COR-L47 (cell line): ENCODE measurements at regions not wholly inside any gene's neighbourhood (a gene's known extent, or its start where the extent isn't known, plus 50 kb on each side); places are given as distances from the start of the nearest gene placed in this dataset.
A peak's percentile ranks its signal among the peaks of the same experiment; 100 is the strongest.
"Not testable (repeated sequence)": the region's sequence is repeated elsewhere in the genome, so short reads cannot be mapped to it uniquely, and the experiment has no call there.

ENCODE experiments used
- DNase-seq: peaks from one replicate; lab custom pipeline; 2025; lab: John Stamatoyannopoulos, UW

GRCh38 chr3:34646911-34647460 lies 848.6 kb downstream of the PDCD6IP start:
- no peak for DNase-seq

GRCh38 chr3:34650131-34650530 lies 851.7 kb downstream of the PDCD6IP start:
- DNase-seq: no peak

GRCh38 chr3:34668915-34669314 lies 870.5 kb downstream of the PDCD6IP start:
- DNase-seq: no peak

- DNase-seq: no peak
These were observed 871.1 kb downstream of the PDCD6IP start for GRCh38 chr3:34669490-34669889.

- DNase-seq: no peak
These were observed 877.1 kb downstream of the PDCD6IP start for GRCh38 chr3:34675383-34676120.

- no peak for DNase-seq
These were observed 878.0 kb downstream of the PDCD6IP start for GRCh38 chr3:34676436-34676835.

- DNase-seq: no peak
These were observed 880.1 kb downstream of the PDCD6IP start for GRCh38 chr3:34678575-34678974.

GRCh38 chr3:34679055-34679454 lies 880.6 kb downstream of the PDCD6IP start:
- DNase-seq: not testable (repeated sequence)

GRCh38 chr3:34683851-34684250 lies 885.4 kb downstream of the PDCD6IP start:
- peak; percentile 25 for DNase-seq

GRCh38 chr3:34686541-34686940 lies 888.1 kb downstream of the PDCD6IP start:
- no peak for DNase-seq

- no peak for DNase-seq
These were observed 889.2 kb downstream of the PDCD6IP start for GRCh38 chr3:34687671-34688070.

- no peak for DNase-seq
These were observed 898.4 kb downstream of the PDCD6IP start for GRCh38 chr3:34696831-34697230.

GRCh38 chr3:34703053-34703452 lies 904.6 kb downstream of the PDCD6IP start:
- no peak for DNase-seq

GRCh38 chr3:34724916-34725499 lies 914.3 kb upstream of the ARPP21 start:
- DNase-seq: no peak

- no peak for DNase-seq
These were observed 913.6 kb upstream of the ARPP21 start for GRCh38 chr3:34725774-34726173.

- DNase-seq: no peak
These were observed 911.6 kb upstream of the ARPP21 start for GRCh38 chr3:34727700-34728099.

GRCh38 chr3:34742151-34742550 lies 897.2 kb upstream of the ARPP21 start:
- DNase-seq: no peak

GRCh38 chr3:34758630-34759261 lies 880.6 kb upstream of the ARPP21 start:
- DNase-seq: no peak

GRCh38 chr3:34777386-34777785 lies 861.9 kb upstream of the ARPP21 start:
- no peak for DNase-seq

- no peak for DNase-seq
These were observed 860.2 kb upstream of the ARPP21 start for GRCh38 chr3:34779092-34779491.

- no peak for DNase-seq
These were observed 859.0 kb upstream of the ARPP21 start for GRCh38 chr3:34780294-34780693.

- no peak for DNase-seq
These were observed 858.4 kb upstream of the ARPP21 start for GRCh38 chr3:34780973-34781372.

GRCh38 chr3:34782871-34783270 lies 856.5 kb upstream of the ARPP21 start:
- DNase-seq: no peak
